HG03139 (cell line): ENCODE measurements at regions not wholly inside any gene's neighbourhood (a gene's known extent, or its start where the extent isn't known, plus 50 kb on each side); places are given as distances from the start of the nearest gene placed in this dataset.

Experiments
- ATAC-seq: cut with Tn5 transposase; IDR thresholded peaks from one replicate; pipeline ENCODE4 v1.9.1; 2021; ENCODE audit not compliant: unreplicated experiment

DNA sequence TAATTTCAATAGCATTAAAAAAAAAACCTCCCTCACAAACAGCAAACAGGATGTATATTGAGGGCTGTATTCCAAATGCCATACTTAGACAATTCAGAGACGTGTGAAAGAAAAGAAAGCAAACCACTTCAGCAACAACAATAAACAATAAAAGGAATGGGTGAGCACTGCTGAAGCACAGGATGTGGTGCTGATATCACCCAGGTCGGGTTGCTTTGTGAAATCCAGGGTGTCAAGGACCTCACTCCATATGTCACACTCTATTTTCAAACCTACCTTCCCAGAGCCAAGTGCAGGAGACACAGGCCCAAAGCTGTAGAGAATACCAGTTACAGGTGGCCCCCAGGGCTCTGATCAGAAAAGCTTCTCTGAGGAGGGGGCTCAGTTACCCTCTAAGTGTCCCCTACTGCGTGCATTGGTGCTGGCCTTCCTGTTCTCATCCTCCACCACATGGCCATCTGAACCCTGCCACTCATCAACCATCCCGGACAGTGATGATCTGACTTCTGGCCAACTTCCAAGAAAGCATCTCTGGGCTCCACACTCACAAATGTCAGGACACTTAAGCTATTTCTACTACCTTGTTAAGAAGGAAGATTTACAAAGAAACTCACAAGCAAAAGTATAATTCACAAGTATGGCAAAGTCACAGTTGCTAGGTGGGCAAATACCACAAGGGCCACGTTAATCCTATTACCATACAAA is 363.0 kb downstream of the SS18 start:
- ATAC-seq, result no peak

DNA sequence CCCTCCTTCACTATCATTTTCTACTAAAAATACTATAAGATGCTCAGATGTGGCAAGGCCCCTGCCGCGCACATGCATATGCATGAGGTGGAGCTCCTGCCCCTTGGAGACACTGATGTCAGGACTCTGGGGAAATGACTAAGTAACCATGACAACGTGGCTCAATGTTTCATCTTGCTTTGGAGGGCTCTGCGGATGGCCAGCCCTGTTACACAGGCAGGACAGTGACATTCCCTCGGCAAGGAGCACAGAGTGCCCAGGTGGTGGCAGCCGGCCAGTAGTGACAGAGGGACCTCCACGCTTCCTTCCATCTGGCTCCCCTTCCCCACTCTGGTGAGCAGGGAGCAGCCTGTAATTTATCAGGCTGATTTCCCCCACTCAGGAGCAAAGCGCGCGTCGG is 364.1 kb downstream of the SS18 start:
- ATAC-seq, result no peak

DNA sequence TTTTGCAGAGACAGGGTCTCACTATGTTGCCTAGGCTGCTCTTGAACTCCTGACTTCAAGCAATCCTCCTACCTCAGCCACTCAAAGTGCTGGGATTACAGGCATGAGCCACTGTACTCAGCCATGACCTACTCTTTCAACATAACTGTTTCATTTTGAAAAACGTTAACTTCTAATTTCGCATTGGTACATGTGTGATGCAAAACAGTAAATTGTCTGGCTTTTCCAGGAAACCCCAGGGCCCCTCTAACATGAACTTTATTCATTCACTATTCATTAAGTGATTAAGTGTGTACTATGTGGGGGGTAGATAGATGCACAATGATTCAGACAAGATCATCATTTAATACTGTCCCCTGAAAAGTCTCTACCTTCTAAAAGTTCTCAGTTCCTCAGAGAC is 364.9 kb downstream of the SS18 start:
- ATAC-seq, result no peak

DNA sequence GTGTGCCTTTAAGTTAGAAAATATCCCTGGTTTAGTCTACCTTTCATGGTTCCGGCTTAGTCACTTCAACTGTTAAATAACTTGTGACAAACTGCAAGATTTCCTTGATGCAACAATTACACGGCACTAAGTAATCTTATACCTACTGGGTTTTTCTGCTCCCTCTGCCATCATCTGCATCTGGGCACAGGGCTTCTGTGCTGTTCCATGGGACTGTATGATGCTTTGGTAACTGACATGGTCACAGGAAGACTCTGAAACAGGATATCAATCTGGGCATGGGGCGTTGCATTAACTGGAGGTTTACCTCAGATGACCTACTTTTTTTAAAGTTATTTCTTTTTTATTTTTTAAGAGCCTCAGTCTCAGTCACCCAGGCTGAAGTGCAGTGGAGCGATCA is 365.4 kb downstream of the SS18 start:
- no peak for ATAC-seq

DNA sequence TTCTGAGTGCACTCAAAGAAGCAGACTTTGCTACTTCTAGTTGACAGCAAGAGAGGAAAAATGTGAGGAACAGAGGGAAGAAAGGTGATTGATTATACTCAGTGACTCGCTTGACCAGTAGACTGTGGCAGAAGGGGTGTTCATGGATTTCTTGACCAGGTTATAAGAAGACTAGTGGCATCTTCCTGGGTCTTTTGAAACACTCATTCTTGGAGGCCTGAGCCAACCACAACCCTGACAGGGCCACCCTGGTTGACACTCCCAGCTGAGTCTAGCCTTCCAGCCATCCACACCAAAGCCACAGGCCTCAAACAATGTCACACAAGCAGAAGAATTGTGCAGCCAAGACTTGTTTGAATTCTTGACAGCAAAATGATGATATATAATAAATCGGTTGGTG is 366.3 kb downstream of the SS18 start:
- no peak for ATAC-seq

DNA sequence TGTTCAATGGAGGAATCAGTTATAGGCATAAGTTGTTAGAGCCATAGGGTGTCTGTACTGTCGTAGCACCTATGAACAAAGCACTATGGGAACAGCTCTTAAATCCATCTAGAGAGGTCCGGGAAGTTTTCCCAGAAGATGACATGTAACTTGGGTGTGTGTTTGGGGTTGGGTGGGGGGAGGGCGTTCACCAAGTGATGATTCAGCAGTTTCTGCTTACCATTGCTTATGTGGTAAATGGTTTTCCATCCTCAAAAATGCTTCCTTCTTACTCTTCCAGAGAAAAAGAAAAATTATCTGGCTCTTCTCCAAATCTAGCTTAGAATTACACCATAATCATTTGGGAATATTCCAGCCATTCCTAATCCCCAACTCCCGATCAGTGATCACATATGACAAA is 361.1 kb upstream of the ZNF521 start:
- ATAC-seq, result no peak

DNA sequence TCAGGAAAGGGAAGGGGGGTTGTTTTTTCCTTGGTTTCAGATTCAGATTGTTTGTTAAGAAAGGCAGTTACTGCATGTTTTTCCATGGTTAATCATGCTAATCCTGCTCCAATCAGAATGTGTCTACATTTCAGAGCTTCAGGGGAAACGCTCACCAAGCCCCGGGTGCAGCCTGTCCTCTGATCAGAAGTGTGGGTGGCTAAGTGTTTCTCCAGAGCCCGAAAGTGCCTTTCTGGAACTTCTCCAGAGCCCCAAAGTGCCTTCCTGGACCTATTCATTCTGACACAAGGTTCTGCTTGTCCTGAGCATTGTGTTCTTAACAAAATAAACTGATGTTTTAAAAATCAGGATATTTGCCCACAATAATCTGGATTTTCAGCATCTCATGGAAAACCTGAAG is 359.0 kb upstream of the ZNF521 start:
- no peak for ATAC-seq

DNA sequence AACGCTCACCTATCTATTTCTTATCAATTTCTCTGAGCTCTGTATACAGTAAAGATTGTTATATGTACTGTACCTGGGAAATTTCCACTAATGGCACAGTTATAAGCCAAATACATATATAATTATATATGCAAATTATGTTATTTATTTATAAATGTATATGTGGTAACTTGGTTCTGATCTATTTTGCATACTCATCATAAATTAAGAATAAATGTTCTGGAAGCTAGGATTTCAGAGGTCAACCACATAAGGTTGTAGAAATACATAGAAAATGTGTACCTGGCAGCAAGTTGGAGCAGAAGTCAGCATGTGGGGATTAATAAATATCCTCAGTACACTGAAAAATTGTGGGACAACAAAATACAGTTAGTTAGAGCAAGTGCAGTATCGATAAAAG is 353.7 kb upstream of the ZNF521 start:
- ATAC-seq, result no peak

DNA sequence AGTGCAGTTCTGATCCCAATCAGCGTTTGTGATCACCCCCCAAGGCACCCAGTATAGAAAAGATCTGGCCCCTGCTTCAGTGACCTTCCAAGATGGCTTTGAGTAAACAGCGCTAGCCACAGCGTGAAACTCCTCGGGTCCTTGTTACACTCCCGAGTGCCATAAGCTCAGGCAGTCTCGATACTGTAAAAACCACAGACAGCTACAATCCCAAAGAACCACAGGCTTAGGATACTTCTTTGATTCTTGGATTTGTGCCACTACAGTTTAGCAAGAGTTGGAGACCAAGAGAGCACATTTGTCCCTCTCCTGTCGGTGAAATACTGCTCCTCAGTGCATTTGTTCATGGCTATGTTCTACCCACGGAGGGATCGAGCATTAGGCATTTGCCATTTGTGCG is 352.5 kb upstream of the ZNF521 start:
- no peak for ATAC-seq

DNA sequence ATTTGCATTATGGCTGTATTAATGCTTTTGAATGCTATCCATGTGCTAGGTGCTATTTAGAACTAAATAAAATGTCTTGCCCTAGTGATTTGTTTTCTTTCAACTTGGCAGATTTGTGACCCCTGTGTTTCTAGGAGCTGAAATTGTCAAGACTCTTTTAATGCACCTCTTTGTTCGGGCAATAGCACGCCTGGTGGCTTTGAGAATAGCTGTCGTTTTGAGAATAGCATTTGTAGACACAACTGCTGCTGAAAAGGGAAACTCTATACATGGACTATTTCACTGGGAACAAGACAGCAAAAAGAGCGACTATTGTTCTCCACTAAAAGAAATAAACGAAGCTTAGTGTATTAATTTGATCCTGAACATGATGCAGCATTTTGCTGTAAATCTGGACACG is 352.1 kb upstream of the ZNF521 start:
- ATAC-seq, result no peak

DNA sequence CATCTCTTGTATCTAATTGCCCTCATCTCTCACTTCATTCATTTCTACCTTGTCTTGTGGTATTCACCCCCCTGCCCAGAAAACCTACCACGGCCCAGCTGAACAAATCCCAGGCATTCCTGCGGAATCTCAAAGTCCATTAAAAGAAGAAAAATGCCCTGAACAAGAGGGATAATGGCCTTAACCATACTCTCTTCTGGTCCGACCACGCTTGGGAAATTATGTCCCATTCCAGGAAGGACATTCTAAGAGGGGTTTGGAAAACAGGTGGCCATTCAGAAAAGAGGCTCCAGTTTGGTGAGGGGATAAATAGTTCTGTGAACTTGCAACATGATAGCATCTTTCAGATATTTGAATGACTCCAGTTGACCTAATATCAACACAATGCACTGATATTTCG is 349.9 kb upstream of the ZNF521 start:
- ATAC-seq, result no peak

DNA sequence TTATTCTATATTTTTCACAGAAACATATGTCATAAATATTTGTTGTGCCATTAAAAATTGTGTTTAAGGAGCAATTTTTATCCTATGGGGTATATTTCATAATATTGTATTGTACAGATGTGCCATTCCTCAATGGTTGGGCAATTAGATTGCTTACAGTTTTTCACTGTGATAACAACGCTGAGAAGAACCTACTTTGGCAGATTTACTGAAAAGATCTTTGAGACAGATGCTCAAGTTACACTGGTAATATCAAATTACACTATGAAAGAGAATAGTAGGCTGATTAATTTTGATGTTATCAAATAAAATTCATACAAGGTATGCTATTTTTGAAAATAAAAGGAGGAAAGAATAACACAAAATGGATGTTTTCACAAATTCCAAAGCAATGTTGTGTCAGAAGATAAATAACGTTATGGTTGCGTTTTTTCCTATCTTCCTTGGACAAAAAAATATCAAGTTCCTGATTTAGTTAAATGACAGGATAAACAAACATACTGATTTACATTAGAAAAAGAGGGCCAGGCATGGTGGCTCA is 335.1 kb upstream of the ZNF521 start:
- ATAC-seq, result no peak

DNA sequence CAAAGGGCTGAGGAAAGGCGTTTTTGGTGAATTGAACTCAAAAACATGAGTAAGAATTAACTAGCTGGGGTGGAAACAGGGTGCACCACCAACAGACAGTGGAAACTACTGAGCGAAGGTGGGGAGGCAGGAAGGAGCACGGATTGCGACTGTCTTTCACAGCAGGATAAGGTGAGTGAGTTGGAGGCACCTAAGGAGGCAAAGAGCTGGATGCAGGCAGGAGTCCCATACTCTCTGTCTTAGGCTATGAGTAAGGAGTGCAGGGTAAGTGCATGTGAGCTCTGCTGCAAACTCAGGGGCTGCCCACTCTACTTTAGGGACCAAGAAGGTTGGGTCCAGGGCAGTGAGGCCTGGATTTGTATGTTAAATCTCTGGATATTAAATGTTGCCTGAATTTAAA is 333.1 kb upstream of the ZNF521 start:
- no peak for ATAC-seq

DNA sequence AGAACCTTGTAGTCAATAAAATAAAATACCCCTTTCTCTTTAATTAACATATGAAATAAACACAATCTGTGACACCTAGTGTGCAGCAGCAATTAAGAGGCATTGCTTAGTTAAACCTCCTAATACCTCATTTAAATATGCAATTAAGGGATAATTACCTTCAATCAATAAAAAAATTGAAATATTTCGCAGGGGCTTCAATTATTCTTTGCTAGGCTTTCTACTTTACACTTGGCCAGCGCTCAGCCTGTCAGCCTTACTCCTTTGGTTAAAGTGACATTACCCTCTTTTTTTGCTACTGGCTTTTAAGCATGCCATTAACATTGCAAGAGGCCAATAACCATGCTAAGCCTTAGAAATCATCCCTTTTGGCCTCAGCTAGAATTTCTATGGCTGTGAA is 327.5 kb upstream of the ZNF521 start:
- no peak for ATAC-seq

DNA sequence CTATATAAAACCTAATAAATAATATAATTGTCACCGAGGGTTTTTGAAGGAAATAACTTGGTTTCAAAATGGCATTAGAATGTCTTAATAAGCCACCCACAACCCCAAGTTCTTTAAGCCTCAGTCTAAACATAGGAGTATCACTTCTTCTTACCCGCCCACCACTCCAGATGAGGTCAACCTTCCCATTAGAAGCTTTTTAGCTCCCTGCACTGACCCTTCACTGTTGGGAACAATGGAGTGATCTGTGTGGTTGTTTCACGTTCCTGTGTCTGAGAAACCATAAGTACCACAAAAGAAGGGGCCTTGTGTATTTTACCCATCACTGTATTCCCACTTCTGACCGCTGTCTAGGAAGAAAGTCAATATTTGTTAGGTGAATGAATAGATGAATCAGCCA is 326.3 kb upstream of the ZNF521 start:
- no peak for ATAC-seq

DNA sequence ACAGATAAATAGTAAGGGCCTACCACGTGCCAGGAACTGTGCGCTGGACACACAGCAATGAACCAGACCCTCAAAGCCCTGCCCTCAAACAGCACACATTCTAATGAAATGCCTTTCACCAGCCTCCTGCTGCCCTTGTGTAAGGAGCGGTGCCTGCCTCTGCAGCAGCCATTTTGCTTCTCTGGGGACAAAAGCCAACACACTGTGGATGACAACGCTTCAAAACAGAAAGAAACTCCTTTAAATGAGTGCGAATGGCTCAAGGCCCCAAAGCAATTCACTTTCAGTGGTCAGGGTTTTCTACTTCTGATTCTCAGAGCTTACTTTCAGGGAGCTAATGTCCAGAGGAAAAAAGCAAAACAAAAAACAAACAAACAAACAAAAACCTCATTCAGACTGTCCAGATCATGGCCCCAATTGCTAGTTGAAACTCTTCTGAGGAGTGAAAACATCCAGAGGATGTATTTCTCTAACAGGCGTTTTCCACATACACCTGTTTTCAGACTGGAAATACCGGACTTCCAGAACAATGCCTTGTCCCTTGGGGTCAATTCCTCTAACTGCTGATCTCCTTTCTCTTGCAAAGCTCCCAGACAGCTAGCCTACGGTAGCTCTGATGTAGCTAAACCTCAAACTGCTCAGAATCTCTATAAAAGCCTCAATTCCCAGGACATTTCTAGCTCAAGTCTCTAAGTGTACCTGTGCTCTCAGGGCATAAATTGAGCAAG is 323.3 kb upstream of the ZNF521 start:
- ATAC-seq, result no peak

DNA sequence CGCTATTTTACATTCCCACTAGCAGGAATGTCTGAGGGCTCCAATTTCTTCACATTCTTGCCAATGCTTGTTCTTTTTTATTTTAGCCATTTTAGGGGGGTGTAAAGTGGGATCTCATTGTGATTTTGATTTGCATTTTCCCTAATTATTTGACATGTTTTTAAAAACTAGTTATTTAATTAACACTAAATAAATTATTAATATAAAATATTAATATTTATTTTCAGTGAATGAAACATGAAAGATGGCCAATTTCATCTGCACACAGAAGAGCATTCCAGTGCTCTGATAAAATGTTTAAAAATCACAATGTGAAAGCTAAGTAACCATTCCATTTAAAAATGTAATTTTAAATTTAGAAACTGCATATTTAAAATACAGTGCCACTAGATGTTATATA is 322.2 kb upstream of the ZNF521 start:
- ATAC-seq, result no peak

DNA sequence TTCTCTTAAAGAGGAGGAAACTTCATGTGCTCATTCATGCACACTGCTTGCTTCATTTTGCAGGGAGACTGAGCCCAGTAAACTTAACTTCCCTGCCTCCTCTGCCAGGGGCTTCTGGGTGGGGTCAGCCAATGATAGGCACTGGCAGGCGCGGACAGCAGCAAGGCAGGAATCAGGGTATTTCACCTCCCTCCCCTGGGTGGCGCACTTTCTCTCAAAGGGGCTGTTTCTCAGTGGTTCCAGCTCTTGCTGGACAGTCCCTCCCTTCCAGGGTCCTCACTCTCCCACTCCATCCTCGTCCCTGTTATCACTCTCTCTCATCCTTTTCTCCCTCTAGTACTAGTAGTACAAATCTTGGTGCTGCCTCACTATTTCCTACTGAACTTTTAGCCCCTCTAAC is 320.5 kb upstream of the ZNF521 start:
- ATAC-seq, result no peak

DNA sequence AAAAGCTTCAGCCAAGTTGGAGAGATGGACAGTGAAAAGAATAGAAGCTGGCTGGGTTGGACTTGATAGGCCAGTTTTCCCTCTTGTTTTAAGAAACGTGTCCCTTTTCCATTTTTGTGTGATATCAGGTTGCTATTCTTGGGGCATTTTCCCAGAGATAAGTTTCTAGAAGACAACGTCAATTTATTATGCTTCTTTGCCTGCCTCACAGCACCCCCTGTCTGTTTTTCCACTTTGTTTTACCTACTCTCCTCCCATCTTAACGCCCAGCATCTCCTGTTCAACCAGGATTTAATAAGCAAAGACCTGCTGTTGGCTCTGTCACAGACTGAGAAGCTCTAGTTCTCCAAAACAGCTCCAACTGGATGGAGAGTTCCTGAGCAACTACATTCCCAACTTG is 317.8 kb upstream of the ZNF521 start:
- no peak for ATAC-seq

DNA sequence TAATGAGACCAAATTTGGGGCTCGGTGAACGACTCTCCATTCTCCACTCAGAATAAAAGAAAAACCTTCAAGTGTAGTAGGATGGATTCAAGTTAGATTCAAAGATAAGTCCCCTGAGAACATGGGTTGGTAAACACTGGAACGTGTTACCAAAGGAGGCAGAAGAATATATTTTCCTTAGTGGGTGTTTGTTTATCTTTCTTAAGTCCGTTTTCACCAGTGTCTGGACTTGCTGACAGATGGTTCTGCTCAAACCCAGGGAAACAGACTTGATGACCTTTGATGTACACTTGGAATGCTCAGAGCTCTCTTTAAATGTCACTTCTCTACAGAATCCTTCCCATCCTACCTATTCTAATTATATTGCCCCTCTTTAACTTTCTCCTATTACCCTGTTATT is 310.3 kb upstream of the ZNF521 start:
- ATAC-seq, result no peak

DNA sequence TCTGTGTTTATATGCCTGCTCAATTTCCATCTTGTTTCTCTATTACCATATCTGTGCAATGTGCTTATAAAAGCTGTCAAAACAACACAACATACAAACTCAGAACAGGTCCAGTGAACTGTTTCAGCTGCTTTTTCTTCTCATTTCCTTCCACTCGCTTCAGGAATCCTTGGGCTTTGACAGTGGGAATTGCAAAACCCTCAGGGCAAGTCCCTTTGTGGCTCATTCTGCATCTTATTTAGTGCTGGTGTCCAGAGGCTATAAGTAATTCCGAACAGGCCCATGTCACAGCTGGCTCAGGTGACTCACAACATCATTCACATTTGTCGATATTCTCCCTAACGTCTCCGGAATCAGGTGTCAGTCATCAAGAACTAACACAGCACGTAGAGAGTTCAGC is 309.9 kb upstream of the ZNF521 start:
- no peak for ATAC-seq

DNA sequence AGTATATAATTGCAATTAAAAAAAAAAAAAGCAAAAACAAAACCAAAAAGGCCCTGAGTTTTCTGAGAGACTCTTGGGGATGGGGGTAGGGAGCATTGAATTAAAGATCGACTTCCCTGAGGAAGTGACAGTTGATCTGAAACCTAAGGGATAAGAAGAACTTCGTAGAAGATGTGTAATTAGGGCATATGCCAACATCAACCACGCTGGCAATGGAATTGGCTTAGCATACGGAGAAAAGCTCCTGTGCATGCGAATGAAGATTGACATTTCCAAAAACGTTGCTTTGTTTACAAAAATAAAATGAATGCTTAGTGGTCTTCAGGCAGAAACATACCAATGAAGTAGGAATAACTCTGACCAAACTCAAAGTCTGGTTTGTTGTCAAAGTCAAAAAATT is 307.6 kb upstream of the ZNF521 start:
- no peak for ATAC-seq

DNA sequence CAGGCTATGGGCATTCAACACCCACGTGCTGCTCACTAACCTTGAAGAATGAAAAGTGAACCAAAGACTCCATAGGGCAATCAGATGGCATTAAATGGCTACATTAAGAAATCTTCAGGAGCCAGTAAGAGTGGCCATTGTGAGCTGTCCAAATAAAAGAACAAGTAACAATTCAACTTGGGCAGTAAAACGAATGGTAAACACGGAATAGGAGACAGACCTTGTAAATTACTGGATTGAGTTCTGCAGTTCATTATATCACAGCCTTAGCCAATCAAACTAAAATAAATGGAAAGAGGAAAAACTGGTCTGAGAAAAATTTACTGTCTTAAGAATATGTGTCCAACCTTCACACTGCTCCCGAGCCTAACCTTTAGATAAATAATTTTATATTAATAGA is 306.5 kb upstream of the ZNF521 start:
- ATAC-seq, result no peak
